ENCODE measurements at regions not wholly inside any gene's neighbourhood (a gene's known extent, or its start where the extent isn't known, plus 50 kb on each side); places are given as distances from the start of the nearest gene placed in this dataset.
"Not testable (repeated sequence)": the region's sequence is repeated elsewhere in the genome, so short reads cannot be mapped to it uniquely, and the experiment has no call there.

- DNase-seq (ENCODE audit: low read depth in 4 of 4, low spot score in 2 of 4): no peak
Measured at GRCh38 chr10:34016576-34016975, 682.1 kb upstream of the NRP1 start.

DNA sequence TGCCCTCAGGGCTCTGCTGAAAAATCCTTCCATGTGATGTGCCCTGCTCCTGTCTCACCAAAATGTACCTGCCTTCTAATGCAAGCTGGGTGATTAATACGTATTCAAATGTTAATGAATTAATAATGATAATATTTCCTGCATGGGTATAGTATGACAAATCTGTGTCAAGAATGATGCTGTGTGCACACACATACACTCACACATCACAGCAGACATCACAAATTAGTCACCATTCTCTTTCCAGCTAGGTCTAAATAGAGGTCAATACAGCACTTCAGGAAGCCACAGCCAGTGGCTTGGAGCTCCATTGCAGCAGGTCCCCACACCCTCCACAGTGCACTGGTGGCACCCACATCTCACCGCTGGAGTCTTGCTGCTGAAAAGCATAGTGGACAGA is 681.2 kb upstream of the NRP1 start:
- DNase-seq (ENCODE audit: low read depth in 4 of 4, low spot score in 2 of 4): no peak

- DNase-seq (ENCODE audit: low read depth in 4 of 4, low spot score in 2 of 4): no peak
Measured at GRCh38 chr10:34013235-34013634, 678.8 kb upstream of the NRP1 start.

- DNase-seq (ENCODE audit: low read depth in 4 of 4, low spot score in 2 of 4): no peak
Measured at GRCh38 chr10:34010891-34011290, 676.4 kb upstream of the NRP1 start.

DNA sequence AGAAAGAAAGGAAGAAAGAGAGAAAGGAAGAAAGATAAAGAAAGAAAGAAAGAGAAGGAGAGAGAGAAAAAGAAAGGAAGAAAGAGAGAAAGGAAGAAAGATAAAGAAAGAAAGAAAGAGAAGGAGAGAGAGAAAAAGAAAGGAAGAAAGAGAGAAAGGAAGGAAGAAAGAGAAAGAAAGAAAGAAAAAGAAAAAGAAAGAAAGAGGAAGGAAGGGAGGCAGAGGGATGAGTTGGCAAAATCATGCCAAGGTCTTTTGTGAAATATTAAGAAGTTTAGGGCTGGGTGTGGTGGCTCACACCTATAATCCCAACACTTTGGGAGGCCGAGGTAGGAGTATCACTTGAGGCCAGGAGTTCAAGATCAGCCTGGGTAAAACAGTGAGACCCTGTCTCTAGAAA is 675.8 kb upstream of the NRP1 start:
- DNase-seq (ENCODE audit: low read depth in 4 of 4, low spot score in 2 of 4): not testable (repeated sequence)

- no peak for DNase-seq (ENCODE audit: low read depth in 4 of 4, low spot score in 2 of 4)
Measured at GRCh38 chr10:34008656-34009055, 674.2 kb upstream of the NRP1 start.

DNA sequence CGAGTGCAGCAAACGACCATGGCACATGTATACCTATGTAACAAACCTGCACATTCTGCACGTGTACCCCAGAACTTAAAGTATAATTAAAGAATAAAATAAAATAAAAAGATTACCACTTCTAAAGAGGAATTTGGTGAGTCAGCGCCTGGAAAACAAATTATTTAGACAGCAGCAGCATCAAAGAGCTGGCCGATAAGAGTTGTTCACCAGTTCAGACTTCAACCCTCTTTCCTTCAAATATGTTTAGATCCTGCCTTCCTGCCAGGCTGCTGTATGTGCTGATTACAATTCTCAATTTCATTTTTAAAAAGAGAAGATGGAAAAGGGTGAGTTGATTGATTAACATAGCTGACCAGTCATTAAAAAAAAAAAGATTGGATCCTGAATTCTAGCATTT is 672.0 kb upstream of the NRP1 start:
- DNase-seq (ENCODE audit: low read depth in 4 of 4, low spot score in 2 of 4): no peak

DNA sequence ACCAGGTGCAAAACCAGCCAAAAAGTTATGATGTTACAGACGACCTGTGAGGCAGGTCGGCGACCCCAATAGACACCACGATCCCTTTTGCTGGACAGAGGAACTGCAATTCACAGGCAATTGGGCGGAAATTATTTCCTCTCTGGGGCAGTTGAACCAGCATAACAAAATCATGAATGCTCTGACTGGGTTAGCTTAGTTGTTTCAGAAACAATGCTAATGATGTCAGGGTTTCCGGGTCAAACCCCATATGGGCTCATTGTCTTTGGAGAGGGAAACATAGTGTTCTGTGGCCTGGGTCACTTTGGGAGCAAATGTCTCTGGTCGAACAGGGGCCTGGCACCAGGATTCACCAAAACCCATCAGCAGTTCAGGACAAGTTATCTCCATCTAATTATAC is 669.1 kb upstream of the NRP1 start:
- DNase-seq (ENCODE audit: low read depth in 4 of 4, low spot score in 2 of 4): no peak

DNA sequence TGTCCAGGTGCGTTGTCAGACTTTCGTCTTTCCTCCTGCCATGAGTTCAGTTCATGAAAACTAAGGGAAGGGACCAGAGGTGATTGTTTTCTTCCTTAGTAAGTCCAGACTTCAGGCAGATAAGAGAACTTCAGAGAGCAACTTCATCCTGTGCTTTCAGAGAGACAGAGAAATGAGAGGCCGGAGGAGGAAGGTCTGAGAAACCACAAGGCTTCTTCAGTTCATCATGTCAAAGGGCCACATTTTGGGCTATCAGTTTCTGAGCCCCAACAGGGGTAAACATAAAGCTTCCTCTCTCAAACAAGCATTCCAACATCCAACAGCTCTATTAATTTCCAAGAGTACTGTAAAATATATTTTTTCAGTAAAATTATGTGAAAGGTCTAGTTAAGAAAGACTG is 668.4 kb upstream of the NRP1 start:
- no peak for DNase-seq (ENCODE audit: low read depth in 4 of 4, low spot score in 2 of 4)

DNA sequence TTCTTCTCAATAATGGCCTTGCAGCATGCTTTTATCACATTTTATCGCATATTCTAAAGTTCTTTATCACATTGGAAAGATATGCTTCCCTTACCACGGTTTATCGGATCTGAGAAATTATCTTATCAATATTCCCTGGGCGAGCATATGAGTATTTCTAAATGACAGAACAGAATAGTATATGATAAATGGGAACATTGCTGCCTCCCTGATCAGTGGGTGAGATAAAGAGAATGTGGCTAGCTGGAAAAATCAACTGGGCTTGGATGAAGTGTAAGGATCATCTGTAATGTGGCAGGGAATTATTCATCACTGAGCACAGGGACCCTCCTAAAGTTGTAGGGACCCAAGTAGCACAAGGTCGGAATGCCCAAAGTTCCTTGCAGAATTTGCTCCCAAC is 667.4 kb upstream of the NRP1 start:
- DNase-seq (ENCODE audit: low read depth in 4 of 4, low spot score in 2 of 4): no peak

- no peak for DNase-seq (ENCODE audit: low read depth in 4 of 4, low spot score in 2 of 4)
Measured at GRCh38 chr10:34001087-34001580, 666.7 kb upstream of the NRP1 start.

GRCh38 chr10:33993917-33994316 is 659.5 kb upstream of the NRP1 start:
- DNase-seq (ENCODE audit: low read depth in 4 of 4, low spot score in 2 of 4): no peak

- DNase-seq (ENCODE audit: low read depth in 4 of 4, low spot score in 2 of 4): no peak
Measured at GRCh38 chr10:33991924-33992323, 657.5 kb upstream of the NRP1 start.

DNA sequence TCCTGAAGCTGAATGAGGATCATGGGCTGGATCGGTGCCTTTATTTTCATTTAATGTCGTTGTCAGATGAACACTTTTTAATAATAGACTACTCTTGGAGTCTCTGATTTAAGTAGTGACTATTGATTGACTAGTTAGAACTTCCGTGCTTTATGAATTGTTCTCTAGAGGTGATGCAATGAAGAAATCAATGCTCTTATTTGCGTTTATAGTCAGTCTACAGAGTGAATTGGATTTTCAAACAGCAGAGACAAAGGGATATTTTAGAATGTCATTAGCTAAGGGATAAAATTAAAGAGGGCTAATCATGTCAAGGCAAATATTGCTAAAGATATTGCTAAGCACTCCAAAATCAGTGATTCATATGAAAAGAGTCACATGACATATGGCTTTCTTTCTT is 652.0 kb upstream of the NRP1 start:
- no peak for DNase-seq (ENCODE audit: low read depth in 4 of 4, low spot score in 2 of 4)

DNA sequence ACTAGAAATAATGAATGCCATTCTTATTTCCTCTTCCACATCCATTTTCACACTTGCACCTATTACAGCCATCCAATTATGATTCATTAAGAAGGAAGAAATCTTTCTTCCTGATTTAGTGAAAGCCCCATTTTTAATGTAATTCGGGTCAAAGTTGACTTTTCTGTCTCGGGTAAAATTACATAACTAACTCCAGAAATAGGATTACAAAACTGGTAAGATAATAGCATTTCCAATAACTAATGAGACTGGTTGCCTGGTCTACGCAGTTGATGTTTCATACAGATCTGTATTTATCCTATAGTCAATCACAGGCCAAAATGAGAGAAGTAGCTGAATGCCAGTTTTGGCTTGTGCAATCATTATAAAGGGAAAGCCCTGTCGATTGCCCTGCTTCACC is 651.5 kb upstream of the NRP1 start:
- no peak for DNase-seq (ENCODE audit: low read depth in 4 of 4, low spot score in 2 of 4)

DNA sequence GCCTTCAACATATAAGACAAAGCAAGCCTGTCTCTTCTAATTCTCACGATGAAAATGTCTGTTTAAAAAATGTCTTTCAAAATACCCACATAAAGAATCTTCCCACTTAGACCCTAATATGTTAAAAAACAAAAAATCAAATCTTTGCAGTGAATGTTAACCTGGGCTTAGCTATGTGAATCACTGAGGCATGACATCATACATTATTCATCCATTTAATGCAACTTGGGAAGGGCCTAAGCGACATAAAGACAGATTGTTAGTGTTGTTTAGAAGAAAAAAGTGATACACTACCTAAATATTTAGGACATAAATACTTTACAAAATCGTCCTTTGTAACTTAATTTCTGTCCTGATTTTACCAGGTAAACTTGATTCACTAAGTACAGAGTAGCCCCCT is 648.5 kb upstream of the NRP1 start:
- DNase-seq (ENCODE audit: low read depth in 4 of 4, low spot score in 2 of 4): no peak

- no peak for DNase-seq (ENCODE audit: low read depth in 4 of 4, low spot score in 2 of 4)
Measured at GRCh38 chr10:33981301-33981700, 646.8 kb upstream of the NRP1 start.

DNA sequence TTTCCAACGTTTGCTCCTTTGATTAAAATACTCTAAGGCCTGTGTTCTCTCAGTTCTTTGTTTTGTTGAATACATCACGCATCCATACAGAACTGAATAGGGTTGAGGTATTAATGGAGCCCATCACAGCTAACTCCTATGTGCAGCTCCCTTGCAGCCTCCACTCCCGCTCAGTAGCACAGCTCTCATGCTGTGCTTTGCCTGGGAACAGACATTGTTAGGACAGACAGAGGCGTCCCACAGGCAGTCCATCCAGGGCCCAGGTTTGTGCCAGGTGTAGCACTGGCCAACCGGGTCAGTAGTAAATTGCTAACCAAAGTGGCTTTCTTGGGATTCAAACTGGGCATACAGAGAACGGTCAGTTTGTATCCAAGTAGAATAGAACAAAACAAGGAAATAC is 644.7 kb upstream of the NRP1 start:
- DNase-seq (ENCODE audit: low read depth in 4 of 4, low spot score in 2 of 4): no peak

DNA sequence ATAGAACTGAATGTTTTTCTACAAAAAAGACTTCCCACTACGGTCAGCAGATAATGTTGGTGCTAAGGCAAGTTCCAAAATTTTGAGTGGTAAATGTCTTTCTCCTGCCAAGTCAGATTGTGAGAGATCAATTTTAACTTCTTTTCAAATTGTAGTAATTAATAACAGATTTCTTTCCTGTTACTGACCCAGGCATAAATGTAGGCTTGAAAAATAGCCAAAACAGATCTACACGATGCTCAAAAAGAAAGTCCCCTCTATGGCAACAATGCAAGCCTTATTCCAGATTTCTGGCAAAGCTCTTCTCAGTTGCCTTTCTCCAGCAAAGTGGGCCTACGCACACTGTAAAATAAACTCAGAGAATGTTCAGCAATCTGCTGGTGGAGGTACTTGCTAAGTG is 641.0 kb upstream of the NRP1 start:
- DNase-seq (ENCODE audit: low read depth in 4 of 4, low spot score in 2 of 4): no peak

GRCh38 chr10:33974976-33975478 is 640.6 kb upstream of the NRP1 start:
- no peak for DNase-seq (ENCODE audit: low read depth in 4 of 4, low spot score in 2 of 4)

DNA sequence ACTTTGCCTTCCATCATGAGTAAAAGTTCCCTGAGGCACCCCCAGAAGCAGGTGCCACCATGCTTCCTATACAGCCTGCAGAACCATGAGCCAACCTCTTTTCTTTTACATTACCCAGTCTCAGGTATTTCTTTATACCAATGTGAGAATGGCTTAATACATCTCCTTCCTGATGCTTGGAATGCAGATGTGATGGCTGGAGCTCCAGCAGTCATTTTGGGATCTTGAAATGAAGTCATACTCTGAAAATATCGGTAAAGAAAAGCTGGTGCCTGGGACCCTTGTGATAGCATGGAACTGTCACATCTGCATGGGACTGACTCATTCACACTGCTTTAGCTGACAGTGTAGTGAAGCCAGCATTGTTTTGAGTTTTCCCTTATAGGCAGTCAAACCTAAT is 634.5 kb upstream of the NRP1 start:
- no peak for DNase-seq (ENCODE audit: low read depth in 4 of 4, low spot score in 2 of 4)

- no peak for DNase-seq (ENCODE audit: low read depth in 4 of 4, low spot score in 2 of 4)
Measured at GRCh38 chr10:33967606-33968120, 633.2 kb upstream of the NRP1 start.

DNA sequence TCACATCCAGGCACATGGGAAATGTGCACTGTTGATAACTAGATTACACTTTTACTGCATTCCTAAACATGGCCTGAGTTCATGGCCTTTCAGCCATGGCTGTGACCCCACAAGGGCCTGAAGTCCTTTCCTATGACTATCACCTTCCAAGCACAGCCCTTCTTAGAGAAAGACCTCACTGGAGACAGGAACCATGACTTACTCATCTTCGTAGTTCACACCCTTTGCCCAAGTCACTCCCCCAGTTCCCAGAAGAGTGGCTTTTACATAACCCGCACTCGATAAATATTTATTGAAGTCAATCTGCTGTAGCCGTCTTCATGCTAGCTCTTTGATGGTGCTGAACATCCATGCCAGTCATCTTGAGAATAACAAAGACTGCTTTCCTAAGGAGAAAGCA is 632.5 kb upstream of the NRP1 start:
- no peak for DNase-seq (ENCODE audit: low read depth in 4 of 4, low spot score in 2 of 4)

All from left renal cortex interstitium (tissue), 4 donors.